A549 (cell line): ENCODE measurements at regions not wholly inside any gene's neighbourhood (a gene's known extent, or its start where the extent isn't known, plus 50 kb on each side); places are given as distances from the start of the nearest gene placed in this dataset.

Experiments used
- ATAC-seq, 2 experiments: fragments of 200-7000 bp in 1 of 2; fragments of >200 bp in 1 of 2; cut with Nextera tagmentation in 1 of 2; cut with Tn5 transposase in 1 of 2; 3 replicates each; pipeline versions ENCODE4 v1.8.0 to v1.9.1; 2018 to 2020; ENCODE audit warnings: mild to moderate bottlenecking in 1 of 2, moderate library complexity in 1 of 2
- CTCF ChIA-PET: fragments of 300-600 bp; sonication (Branson Sonifier 250); formaldehyde crosslinking; extraction: SDS; loops from one replicate; lab custom pipeline; 2021; ENCODE audit warnings: antibody characterized with exemption, inconsistent platforms; lab: Yijun Ruan, JAX
- POLR2A ChIA-PET: fragments of 350-600 bp; formaldehyde crosslinking; extraction: SDS; loops from one replicate; lab custom pipeline; 2021; ENCODE audit warnings: antibody characterized with exemption, inconsistent platforms; lab: Yijun Ruan, JAX
- DNase-seq, 2 experiments: peaks; one replicate each; pipeline versions ENCODE4 v3.0.0 to v3.0.0-alpha.2; 2011 to 2016; ENCODE audit warnings: low read depth in 1 of 2, low spot score in 1 of 2
- FAIRE-seq: peaks from 2 replicates; lab custom pipeline; 2011; peaks lifted over from hg19 to GRCh38; lab: Jason Lieb, UNC
- H3K27ac ChIP-seq, 2 experiments: fragments of >200 bp; sonication (Bioruptor Twin); formaldehyde crosslinking; 3 replicates each; pipeline ENCODE4 v1.5.1; 2016 to 2017
- H3K4me1 ChIP-seq: fragments of >200 bp; sonication (Bioruptor Twin); formaldehyde crosslinking; 3 replicates; pipeline ENCODE4 v1.6.1; 2016
- H3K4me2 ChIP-seq: fragments of >200 bp; sonication (Bioruptor Twin); formaldehyde crosslinking; 3 replicates; pipeline ENCODE4 v1.6.1; 2016
- H3K4me3 ChIP-seq: fragments of >200 bp; sonication (Bioruptor Twin); formaldehyde crosslinking; 3 replicates; pipeline ENCODE4 v1.5.1; 2016
- H3K9me3 ChIP-seq: fragments of >200 bp; sonication (Bioruptor Twin); formaldehyde crosslinking; 3 replicates; pipeline ENCODE4 v1.6.1; 2016
- BHLHE40 ChIP-seq: IDR thresholded peaks from 2 replicates; pipeline ENCODE4 v1.6.1; 2012; ENCODE audit warnings: low read depth, low read length, inconsistent platforms
- CEBPB ChIP-seq, 2 experiments: fragments of >200 bp in 1 of 2; sonication (Bioruptor Twin) in 1 of 2; formaldehyde crosslinking in 1 of 2; IDR thresholded peaks; 2 replicates each; pipeline ENCODE4 v1.6.1; 2012 to 2016
- CHD4 ChIP-seq: fragments of 200-600 bp; sonication (generic); IDR thresholded peaks from 2 replicates; pipeline ENCODE4 v1.6.1; 2016; ENCODE audit warnings: antibody characterized with exemption, mild to moderate bottlenecking, borderline replicate concordance
- CTCF ChIP-seq: fragments of >200 bp; sonication (Bioruptor Twin); formaldehyde crosslinking; IDR thresholded peaks from 3 replicates; pipeline ENCODE4 v1.5.1; 2016
- ESRRA ChIP-seq: fragments of 150-350 bp; IDR thresholded peaks from 2 replicates; pipeline ENCODE4 v1.6.1; 2014; ENCODE audit warnings: mild to moderate bottlenecking, low read length, borderline replicate concordance
- FOSL2 ChIP-seq, 2 experiments: fragments of 450-650 bp in 1 of 2; fragments of >200 bp in 1 of 2; sonication (Bioruptor Twin) in 1 of 2; formaldehyde crosslinking; IDR thresholded peaks; 2 replicates each; pipeline versions ENCODE4 v1.5.0 to v1.6.1; 2016 to 2020; ENCODE audit warnings: mild to moderate bottlenecking in 1 of 2, moderate library complexity in 1 of 2
- FOXS1 ChIP-seq: fragments of 250-450 bp; sonication (Bioruptor Pico); IDR thresholded peaks from 2 replicates; pipeline ENCODE4 v1.5.0; 2020; ENCODE audit warnings: mild to moderate bottlenecking, moderate library complexity
- GATA3 ChIP-seq: IDR thresholded peaks from 2 replicates; pipeline ENCODE4 v1.6.1; 2012; ENCODE audit warnings: borderline replicate concordance
- HDAC2 ChIP-seq: fragments of 200-600 bp; sonication (generic); IDR thresholded peaks from 2 replicates; pipeline ENCODE4 v1.6.1; 2016
- HOXB13 ChIP-seq: fragments of 250-450 bp; sonication (Bioruptor Pico); IDR thresholded peaks from 2 replicates; pipeline ENCODE4 v1.5.0; 2020; ENCODE audit warnings: low read depth, mild to moderate bottlenecking, moderate library complexity
- JUN ChIP-seq, 2 experiments: fragments of >200 bp; sonication (Bioruptor Twin); formaldehyde crosslinking; IDR thresholded peaks; 2 replicates in 1 of 2; 3 replicates in 1 of 2; pipeline ENCODE4 v1.6.1; 2016 to 2017
- JUNB ChIP-seq: fragments of >200 bp; sonication (Bioruptor Twin); formaldehyde crosslinking; IDR thresholded peaks from 2 replicates; pipeline ENCODE4 v1.6.1; 2016
- MAFK ChIP-seq: fragments of 450-650 bp; IDR thresholded peaks from 2 replicates; pipeline ENCODE4 v1.6.1; 2014; ENCODE audit not compliant: partially characterized antibody
- MAZ ChIP-seq: fragments of 150-350 bp; IDR thresholded peaks from 2 replicates; pipeline ENCODE4 v1.6.1; 2014; ENCODE audit warnings: antibody characterized with exemption, low read depth, low read length, borderline replicate concordance
- NPAS2 ChIP-seq: fragments of 250-450 bp; sonication (Bioruptor Pico); IDR thresholded peaks from 2 replicates; pipeline ENCODE4 v1.8.0; 2022; ENCODE audit warnings: mild to moderate bottlenecking, moderate library complexity, borderline replicate concordance
- NR3C1 ChIP-seq: fragments of >200 bp; sonication (Bioruptor Twin); formaldehyde crosslinking; IDR thresholded peaks from 3 replicates; pipeline ENCODE4 v1.6.1; 2017
- RAD21 ChIP-seq, 2 experiments: fragments of >200 bp in 1 of 2; sonication (Bioruptor Twin) in 1 of 2; formaldehyde crosslinking in 1 of 2; IDR thresholded peaks in 1 of 2; conservative IDR thresholded peaks in 1 of 2; 2 replicates in 1 of 2; 3 replicates in 1 of 2; pipeline ENCODE4 v1.6.1; 2012 to 2018; ENCODE audit warnings: inconsistent platforms in 1 of 2
- RCOR1 ChIP-seq: fragments of 150-350 bp; IDR thresholded peaks from 2 replicates; pipeline ENCODE4 v1.6.1; 2014; ENCODE audit warnings: antibody characterized with exemption, low read length, low read depth
- RFX5 ChIP-seq: fragments of 450-650 bp; IDR thresholded peaks from 2 replicates; pipeline ENCODE4 v1.7.1; 2014; ENCODE audit warnings: antibody characterized with exemption, mild to moderate bottlenecking, moderate library complexity
- TP53 ChIP-seq: fragments of 250-450 bp; sonication (Bioruptor Pico); IDR thresholded peaks from 2 replicates; pipeline ENCODE4 v1.5.0; 2021; ENCODE audit warnings: mild to moderate bottlenecking, moderate library complexity
- ZC3H11A ChIP-seq: fragments of 450-650 bp; IDR thresholded peaks from 2 replicates; pipeline ENCODE4 v1.6.1; 2014; ENCODE audit warnings: antibody characterized with exemption, mild to moderate bottlenecking
- WGBS: methylation state at CpG from one replicate; pipeline ENCODE4 v1.1.6; 2017; ENCODE audit errors: missing lambda C conversion rate; 5-methylcytosine and 5-hydroxymethylcytosine counted together
- TF ChIP-seq, protein P1 (sequence below): fragments of >200 bp; sonication (Bioruptor Twin); formaldehyde crosslinking; IDR thresholded peaks from 3 replicates; pipeline ENCODE4 v1.6.1; 2016
- TF ChIP-seq, protein P2 (sequence below): IDR thresholded peaks from 2 replicates; pipeline ENCODE4 v1.6.1; 2012; ENCODE audit warnings: low read depth, borderline replicate concordance
- TF ChIP-seq, protein P3 (sequence below): fragments of >200 bp; sonication (Bioruptor Twin); formaldehyde crosslinking; IDR thresholded peaks from 2 replicates; pipeline ENCODE4 v1.6.1; 2016

GRCh38 chr6:140174524-140174923 is 800.1 kb upstream of the CITED2 start:
- DNase-seq (peak; percentile 10 to 53), ATAC-seq (peak in 1 of 2 experiments; percentile 73; a peak in 2 of 6 replicates), FAIRE-seq (no peak)
- H3K4me3 ChIP-seq = no peak overlapping the region
- WGBS = 17% methylated on average over 2 of the region's 2 CpGs
- TF ChIP-seq CHD4 = no peak
- no peak for TF ChIP-seq HOXB13 (CRISPR knock-in tag)
- 0 out of 5 replicates have a peak, but pooled peaks of 1 of the 2 experiments have one; percentile 26 for TF ChIP-seq JUN (IDR thresholded peaks at IDR 0.05)
- peak; percentile 52 to 84 for TF ChIP-seq CEBPB (IDR thresholded peaks at IDR 0.05)
- TF ChIP-seq GATA3 = peak; percentile 63; the same call in 1 of the 2 replicates
- peak; percentile 49; the same call in 1 of the 2 replicates for TF ChIP-seq JUNB
- TF ChIP-seq FOSL2 (IDR thresholded peaks at IDR 0.05) = peak; percentile 14; the same call in 1 of the 2 replicates
- peak; percentile 46 for TF ChIP-seq FOSL2 (CRISPR knock-in tag; IDR thresholded peaks at IDR 0.05)
- TF ChIP-seq MAFK = peak; percentile 16
- 0 out of 6 replicates have a peak overlapping the region, but pooled peaks of 1 of the 2 experiments have one; percentile 26 for H3K27ac ChIP-seq
- H3K4me1 ChIP-seq = peaks cover 10% of the 10 kb centered on the region; the same call in 2 of the 3 replicates
- ChIA-PET POLR2A (no interaction called here), CTCF (no interaction called here)
- H3K9me3 ChIP-seq = no peaks in the 10 kb centered on the region
- H3K4me2 ChIP-seq = peak overlapping the region; percentile 37

- Histone ChIP-seq H3K9me3 (no peaks in the 10 kb centered on the region), H3K27ac (no peak overlapping the region), H3K4me2 (no peak overlapping the region), H3K4me1 (no peaks in the 10 kb centered on the region), H3K4me3 (no peak overlapping the region)
- DNase-seq (no peak), FAIRE-seq (no peak)
- POLR2A ChIA-PET = no interaction called here
- WGBS = 66% methylated on average over 3 of the region's 3 CpGs
- TF ChIP-seq MAFK = peak; percentile 69
- TF ChIP-seq NR3C1 = no peak
- TF ChIP-seq CTCF = no peak
- TF ChIP-seq BHLHE40 = no peak
- TF ChIP-seq, all 56 proteins: peak for 1
- no peak for ATAC-seq
- CTCF ChIA-PET = no interaction called here
These were observed 793.9 kb upstream of the CITED2 start for GRCh38 chr6:140168365-140168764.

DNA sequence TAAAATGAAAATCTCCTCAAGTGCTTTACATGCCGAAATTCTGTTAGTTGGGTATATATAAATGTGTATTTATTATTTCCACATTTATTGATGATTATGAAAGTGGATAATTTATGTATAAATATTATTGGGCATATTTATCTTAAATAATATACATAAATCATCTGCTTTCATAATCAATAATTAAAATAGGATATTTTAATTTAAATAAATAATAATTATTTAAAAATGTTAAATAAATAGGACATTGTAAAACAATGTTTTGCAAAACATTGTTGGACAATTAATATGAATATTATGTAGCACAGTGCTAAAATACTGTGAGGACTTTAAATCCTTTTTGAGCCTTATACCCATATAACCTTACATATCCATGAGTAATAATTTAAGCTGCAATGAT is 786.5 kb upstream of the CITED2 start:
- H3K9me3 ChIP-seq = no peaks in the 10 kb centered on the region
- no peak for DNase-seq
- POLR2A ChIA-PET = no interaction called here
- no peak overlapping the region for H3K27ac ChIP-seq
- H3K4me1 ChIP-seq = no peaks in the 10 kb centered on the region
- no peak overlapping the region for H3K4me2 ChIP-seq
- CTCF ChIA-PET = no interaction called here
- ATAC-seq = no peak
- TF ChIP-seq CTCF (no peak), BHLHE40 (no peak), ESRRA (no peak), ZC3H11A (no peak), TP53 (CRISPR knock-in tag) (no peak), HOXB13 (CRISPR knock-in tag) (no peak), NPAS2 (CRISPR knock-in tag) (no peak), JUN (IDR thresholded peaks at IDR 0.05) (no peak), CHD4 (no peak), HDAC2 (no peak), RAD21 (conservative IDR thresholded peaks at IDR 0.05 in 1 of 2, IDR thresholded peaks at IDR 0.05 in 1 of 2) (no peak), MAZ (no peak), RFX5 (no peak), RCOR1 (no peak), FOXS1 (CRISPR knock-in tag) (no peak)
- TF ChIP-seq, protein P1, sequence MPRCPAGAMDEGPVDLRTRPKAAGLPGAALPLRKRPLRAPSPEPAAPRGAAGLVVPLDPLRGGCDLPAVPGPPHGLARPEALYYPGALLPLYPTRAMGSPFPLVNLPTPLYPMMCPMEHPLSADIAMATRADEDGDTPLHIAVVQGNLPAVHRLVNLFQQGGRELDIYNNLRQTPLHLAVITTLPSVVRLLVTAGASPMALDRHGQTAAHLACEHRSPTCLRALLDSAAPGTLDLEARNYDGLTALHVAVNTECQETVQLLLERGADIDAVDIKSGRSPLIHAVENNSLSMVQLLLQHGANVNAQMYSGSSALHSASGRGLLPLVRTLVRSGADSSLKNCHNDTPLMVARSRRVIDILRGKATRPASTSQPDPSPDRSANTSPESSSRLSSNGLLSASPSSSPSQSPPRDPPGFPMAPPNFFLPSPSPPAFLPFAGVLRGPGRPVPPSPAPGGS = no peak
- TF ChIP-seq, protein P2, sequence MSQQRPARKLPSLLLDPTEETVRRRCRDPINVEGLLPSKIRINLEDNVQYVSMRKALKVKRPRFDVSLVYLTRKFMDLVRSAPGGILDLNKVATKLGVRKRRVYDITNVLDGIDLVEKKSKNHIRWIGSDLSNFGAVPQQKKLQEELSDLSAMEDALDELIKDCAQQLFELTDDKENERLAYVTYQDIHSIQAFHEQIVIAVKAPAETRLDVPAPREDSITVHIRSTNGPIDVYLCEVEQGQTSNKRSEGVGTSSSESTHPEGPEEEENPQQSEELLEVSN = no peak
- TF ChIP-seq, protein P3, sequence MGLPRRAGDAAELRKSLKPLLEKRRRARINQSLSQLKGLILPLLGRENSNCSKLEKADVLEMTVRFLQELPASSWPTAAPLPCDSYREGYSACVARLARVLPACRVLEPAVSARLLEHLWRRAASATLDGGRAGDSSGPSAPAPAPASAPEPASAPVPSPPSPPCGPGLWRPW = no peak
- FAIRE-seq = no peak
- WGBS = 3% methylated on average over 1 of the region's 1 CpG
- no peak overlapping the region for H3K4me3 ChIP-seq
